Heart left ventricle (tissue), 13 donors: ENCODE measurements at regions not wholly inside any gene's neighbourhood (a gene's known extent, or its start where the extent isn't known, plus 50 kb on each side); places are given as distances from the start of the nearest gene placed in this dataset.

Experiments
- CTCF ChIP-seq, 12 donors: fragments of 200-600 bp; sonication (generic) in 4 of 12; IDR thresholded peaks; one replicate each; pipeline versions ENCODE4 v1.5.0 to v1.8.0; 2018 to 2022; ENCODE audit warnings: antibody characterized with exemption in 12 of 12, mild to moderate bottlenecking in 5 of 12
- POLR2A ChIP-seq, 2 donors: fragments of 450-650 bp; IDR thresholded peaks; one replicate each; pipeline ENCODE4 v1.6.1; 2017; ENCODE audit warnings: antibody characterized with exemption in 2 of 2, mild to moderate bottlenecking in 2 of 2, moderate library complexity in 2 of 2
- donor health status: ischemic (EF 13 %, LVEDD 7.1; RV severe dilation, severe dysfunction).
- donor health status: DM: no; HTN: yes; CAD: no.
- donor health status: DM: no; HTN: no; CAD: no.
- donor health status: ischemic (EF 25% LVEDD 6.9; RV normal size, moderate dysfunction).
- donor health status: ischemic (EF 25% LVEDD 5.7; RV mildly dilated, moderate dysfunction).
- donor health status: ischemic (EF 35%, LVEDD 5.7; RV mildly dilated, moderate dysfunction).
- donor health status: nonischemic (EF 11% LVEDD 7.7; RV severe dilation, severe dysfunction).
- donor health status: DM: yes; HTN: yes; CAD: no.
- donor health status: PGD.
- donor health status: ischemic (EF 29% LVEDD 5.4; RV normal size, mild dysfunction).
- donor health status: nonischemic (EF 23%, LVEDD 6.1; RV moderate dilation, normal function).

DNA sequence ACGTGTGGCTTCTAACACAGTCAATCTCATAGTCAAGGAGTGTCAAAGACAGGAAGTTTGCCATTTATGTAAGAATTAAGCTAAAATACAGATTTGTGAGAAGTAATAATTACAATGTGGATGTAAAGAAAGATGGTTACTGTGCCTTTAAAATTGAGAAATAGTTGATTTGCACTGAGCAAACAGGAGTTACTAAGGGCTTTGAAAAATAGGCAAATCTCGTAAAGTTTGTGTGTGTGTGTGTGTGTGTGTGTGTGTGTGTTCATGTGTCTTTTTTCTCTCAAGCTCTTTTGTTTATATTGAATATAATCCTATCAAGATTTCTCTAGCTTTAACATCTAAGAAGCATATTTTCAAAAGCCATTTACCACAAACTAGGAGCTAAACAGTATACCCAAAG is 2284.5 kb downstream of the LRRC4C start:
- TF ChIP-seq CTCF (IDR thresholded peaks at IDR 0.05) (no peak), POLR2A (IDR thresholded peaks at IDR 0.05) (no peak)
